ENCODE measurements at regions not wholly inside any gene's neighbourhood (a gene's known extent, or its start where the extent isn't known, plus 50 kb on each side); places are given as distances from the start of the nearest gene placed in this dataset.

DNA sequence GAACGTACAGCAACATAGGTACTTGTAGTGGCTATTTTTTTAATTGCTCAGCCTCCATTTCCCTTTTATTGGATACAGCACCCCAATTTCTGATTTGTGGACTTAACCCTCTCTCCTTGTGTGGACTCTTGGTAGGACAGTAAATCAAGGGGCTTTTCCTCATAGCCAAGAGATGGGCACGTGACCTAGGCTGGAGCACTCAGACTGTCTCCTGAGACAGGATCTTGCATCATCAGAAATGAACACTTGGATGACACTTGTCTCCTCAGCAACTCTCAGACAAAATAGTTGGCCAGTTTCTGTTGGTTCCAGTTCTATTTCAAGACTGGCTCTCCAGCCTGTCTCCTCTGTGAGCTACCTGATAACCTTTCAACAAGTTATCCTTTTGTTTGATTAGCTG is 112.9 kb upstream of the ZNF678 start:
- no peak for DNase-seq (ENCODE audit: low read depth, low spot score)

- DNase-seq (ENCODE audit: low read depth, low spot score) = no peak
Measured at GRCh38 chr1:227449741-227450441, 113.5 kb upstream of the ZNF678 start.

GRCh38 chr1:227449051-227449450 is 114.3 kb upstream of the ZNF678 start:
- DNase-seq (ENCODE audit: low read depth, low spot score) = peak; percentile 19

DNA sequence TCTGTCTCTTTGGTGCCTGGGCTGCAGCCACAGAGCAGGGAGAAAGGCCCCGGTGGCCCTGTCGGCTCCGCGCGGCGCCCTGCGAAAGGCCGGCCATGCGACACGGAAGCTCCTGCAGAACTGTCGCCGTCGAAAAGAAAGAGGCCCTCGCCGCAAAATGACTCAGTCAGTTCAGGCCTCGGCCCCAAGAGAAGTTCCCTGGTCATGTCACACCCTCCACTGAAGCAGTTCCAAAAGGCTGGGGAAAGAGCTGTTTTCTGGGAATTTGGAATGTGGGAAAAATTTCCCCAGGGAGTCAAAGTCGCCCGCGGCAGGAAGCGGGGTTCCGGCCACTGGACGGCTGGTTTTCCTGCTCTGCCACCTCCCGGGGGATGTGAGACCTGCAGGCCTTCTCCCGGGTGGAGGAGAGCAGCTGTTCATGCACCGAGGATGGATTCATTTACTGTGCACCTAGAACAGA is 115.8 kb upstream of the ZNF678 start:
- DNase-seq (ENCODE audit: low read depth, low spot score) = peak; percentile 25

DNA sequence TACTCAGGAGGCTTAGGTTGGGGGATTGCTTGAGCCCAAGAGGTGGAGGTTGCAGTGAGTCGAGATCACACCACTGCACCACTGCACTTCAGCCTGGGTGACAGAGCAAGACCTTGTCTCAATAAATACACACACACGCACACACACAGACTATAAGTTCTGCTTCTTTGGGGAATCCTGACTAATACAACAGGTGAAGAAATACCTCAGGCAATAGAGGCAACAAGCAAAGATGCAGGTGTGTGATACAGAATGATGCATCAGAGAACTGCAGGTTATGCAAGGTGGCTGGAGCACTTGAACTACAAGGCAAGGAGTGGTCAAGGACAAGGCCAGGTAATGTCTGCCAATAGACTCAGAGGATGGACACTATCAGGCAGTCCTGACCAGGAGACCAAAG is 117.6 kb upstream of the ZNF678 start:
- no peak for DNase-seq (ENCODE audit: low read depth, low spot score)

- DNase-seq (ENCODE audit: low read depth, low spot score) = no peak
Measured at GRCh38 chr1:227445092-227445674, 118.2 kb upstream of the ZNF678 start.

DNA sequence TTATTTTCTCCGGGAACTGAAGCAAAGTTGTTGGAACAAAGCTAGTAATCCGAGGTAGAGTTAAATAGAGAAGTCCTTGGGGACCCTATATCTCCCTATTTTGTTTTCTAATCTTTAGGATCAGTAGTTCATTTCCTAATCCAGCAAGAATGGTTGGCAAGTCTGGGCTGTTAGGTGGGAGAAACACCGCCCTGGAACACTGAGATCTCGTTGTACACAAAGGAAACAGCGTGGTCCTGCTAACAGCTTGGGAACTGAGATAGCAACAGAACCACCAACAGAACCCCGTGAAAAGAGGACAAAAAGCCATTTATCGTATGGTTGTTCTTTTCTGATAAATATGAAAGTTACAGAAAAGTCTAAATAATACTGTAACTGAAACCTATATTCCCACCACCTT is 121.9 kb upstream of the CDC42BPA start:
- no peak for DNase-seq (ENCODE audit: low read depth, low spot score)

DNA sequence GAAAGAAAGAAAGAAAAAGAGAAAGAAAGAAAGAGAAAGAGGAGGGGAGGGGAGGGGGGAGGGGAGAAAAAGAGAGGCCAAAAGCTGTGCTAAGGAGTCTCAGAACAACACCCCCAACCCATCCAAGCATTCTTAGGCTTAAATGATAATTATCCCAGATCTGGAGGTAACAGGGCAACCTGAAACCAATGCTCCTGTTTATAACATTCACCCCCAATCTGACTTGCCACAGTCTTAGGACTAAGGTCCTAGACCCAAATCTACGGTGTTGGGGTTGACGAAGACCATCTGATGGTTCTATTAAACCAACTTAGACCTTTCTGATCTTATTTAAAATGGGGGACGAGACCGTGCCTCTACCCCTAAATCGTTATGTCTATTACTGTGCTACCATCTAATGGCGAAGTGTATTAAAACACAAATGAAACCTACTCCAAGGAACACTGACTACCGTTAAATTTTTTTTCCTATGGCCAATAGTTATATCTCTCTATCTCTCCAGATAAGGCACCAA is 119.3 kb upstream of the CDC42BPA start:
- DNase-seq (ENCODE audit: low read depth, low spot score) = peak; percentile 69

DNA sequence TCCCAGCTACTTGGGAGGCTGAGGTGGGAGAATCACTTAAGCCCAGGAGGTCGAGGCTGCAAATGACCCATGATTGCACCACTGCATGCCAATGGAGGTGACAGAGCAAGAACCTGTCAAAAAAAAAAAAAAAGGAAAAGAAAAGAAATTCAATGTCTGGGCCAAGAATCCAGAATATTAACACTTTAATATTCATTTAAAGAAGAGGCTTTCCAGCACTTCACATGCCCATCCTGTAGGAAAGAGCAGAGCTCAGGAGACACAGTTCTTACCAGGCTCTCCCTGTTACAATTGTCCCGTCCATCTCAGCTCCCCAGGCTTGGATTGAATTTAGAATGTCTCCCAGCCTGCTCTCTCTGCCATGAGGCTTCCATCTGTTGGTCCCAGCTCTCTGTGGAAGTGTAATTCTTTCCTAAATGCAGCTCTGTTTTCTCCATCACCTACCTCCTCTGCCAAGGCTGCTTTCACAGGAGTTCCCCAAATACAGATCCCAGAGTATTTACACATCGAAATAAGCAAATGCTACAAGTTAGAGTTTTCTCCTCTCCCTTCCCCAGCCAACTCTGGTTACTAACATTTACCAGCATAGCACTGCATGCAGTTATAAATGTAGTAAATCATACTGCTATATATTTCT is 116.6 kb upstream of the CDC42BPA start:
- DNase-seq (ENCODE audit: low read depth, low spot score) = no peak

GRCh38 chr1:227433663-227434341 is 115.5 kb upstream of the CDC42BPA start:
- DNase-seq (ENCODE audit: low read depth, low spot score) = no peak

GRCh38 chr1:227432981-227433380 is 114.7 kb upstream of the CDC42BPA start:
- DNase-seq (ENCODE audit: low read depth, low spot score) = no peak

DNA sequence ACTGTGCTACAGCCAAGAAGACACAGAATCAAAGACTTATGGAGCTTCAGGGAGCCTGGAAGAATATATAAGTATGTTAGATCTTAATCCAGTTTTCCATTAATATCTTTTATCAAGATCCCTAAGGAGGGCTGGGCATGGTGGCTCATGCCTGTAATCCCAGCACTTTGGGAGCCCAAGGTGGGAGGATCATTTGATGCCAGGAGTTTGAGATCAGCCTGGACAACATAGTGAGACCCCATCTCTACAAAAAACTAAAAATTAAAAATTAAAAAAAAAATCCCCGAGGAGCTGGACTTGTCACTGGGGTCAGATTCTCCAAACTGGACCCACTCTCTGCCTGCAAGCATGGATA is 113.9 kb upstream of the CDC42BPA start:
- no peak for DNase-seq (ENCODE audit: low read depth, low spot score)

- DNase-seq (ENCODE audit: low read depth, low spot score) = no peak
Measured at GRCh38 chr1:227429447-227430359, 111.4 kb upstream of the CDC42BPA start.

DNA sequence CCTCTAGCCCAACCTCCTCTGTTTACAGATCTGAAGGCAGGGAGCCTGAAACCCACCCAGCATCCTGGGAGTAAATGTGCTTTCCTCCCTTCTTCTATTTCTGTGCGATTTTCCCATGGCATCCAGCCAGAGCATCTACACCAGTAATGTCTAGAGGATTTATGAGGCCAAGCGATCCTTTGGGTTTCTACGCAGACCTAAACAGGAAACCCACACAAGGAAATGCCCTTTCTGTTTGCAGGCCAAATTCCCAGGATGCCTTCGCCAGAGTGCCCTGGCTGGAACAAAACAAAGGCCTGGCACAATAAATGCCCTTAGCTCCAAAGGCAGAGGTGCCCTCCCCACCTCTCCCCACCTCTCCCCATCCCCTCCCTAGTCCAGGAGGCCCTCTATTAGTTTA is 110.5 kb upstream of the CDC42BPA start:
- peak; percentile 55 for DNase-seq (ENCODE audit: low read depth, low spot score)

DNA sequence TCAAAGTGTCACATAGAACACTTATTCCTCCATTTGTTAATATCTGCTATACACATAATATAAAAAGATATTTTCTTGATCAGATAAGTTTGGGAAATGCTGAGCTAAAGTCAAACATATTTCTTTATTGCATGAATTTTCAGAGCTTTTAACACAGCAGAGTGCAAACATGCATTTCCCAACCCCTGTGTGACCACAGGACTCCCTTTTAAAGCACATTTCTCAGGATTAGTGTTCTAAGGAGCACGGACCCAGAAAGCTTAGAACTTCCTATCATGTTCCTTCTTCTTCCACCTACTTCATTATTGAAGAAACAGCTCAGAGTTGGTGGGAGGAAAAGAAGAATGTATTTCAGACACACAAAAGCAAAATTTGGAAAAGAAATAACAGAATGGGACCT is 109.1 kb upstream of the CDC42BPA start:
- no peak for DNase-seq (ENCODE audit: low read depth, low spot score)

GRCh38 chr1:227424953-227425352 is 106.7 kb upstream of the CDC42BPA start:
- no peak for DNase-seq (ENCODE audit: low read depth, low spot score)

- DNase-seq (ENCODE audit: low read depth, low spot score) = no peak
Measured at GRCh38 chr1:227424159-227424680, 105.9 kb upstream of the CDC42BPA start.

DNA sequence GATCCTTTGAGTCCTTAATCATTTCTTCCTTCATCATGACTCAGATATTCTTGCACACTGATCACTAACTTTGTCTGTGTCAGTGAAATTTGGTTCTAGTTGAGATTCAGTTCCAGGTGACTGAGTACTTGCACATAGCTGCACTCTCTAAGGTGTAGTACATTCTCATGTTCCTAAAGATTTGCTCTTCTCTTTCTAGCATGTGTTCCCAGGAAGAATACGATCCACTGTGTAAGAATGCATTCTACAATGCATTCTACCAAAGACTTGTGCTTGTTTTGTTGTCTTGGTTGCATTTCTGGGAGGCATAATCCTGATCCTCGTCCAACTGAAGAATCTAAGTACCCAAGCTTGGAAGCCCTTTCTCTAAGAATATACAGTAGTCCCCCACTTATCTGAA is 104.3 kb upstream of the CDC42BPA start:
- DNase-seq (ENCODE audit: low read depth, low spot score) = no peak

DNA sequence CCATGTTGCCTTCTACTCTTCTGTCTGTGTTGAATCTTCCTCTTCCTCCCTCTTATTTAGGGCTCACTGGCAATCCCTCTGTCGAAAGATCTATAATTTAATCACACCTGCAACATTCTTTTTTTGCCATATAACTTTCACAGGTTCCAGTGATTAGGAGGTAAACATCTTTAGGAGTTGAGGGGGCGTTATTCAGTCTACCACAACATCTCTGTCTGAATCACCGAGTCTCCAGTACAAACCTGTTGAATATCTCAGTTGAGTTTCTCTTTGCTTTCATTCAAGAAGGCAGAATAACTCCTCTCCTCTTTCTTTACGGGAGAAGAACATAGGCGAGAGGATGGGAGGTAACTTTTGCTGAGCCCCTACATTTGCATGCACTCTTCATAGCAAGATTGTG is 101.9 kb upstream of the CDC42BPA start:
- no peak for DNase-seq (ENCODE audit: low read depth, low spot score)

GRCh38 chr1:227417756-227418480 is 99.6 kb upstream of the CDC42BPA start:
- no peak for DNase-seq (ENCODE audit: low read depth, low spot score)
